Left lung (tissue), 4 donors: ENCODE measurements at regions not wholly inside any gene's neighbourhood (a gene's known extent, or its start where the extent isn't known, plus 50 kb on each side); places are given as distances from the start of the nearest gene placed in this dataset.

Experiments
- ATAC-seq: fragments of 200-7000 bp; cut with Tn5 transposase; one replicate; pipeline ENCODE4 v1.9.1; 2020; ENCODE audit warnings: moderate library complexity
- DNase-seq, 4 donors: peaks; one replicate each; pipeline ENCODE4 v3.0.0-alpha.2; 2013 to 2020
- H3K27ac ChIP-seq, 2 donors: fragments of 200-600 bp; sonication (generic) in 1 of 2; one replicate each; pipeline versions ENCODE4 v1.5.0 to v1.8.0; 2020 to 2021
- H3K27me3 ChIP-seq, 2 donors: fragments of 200-600 bp; sonication (generic) in 1 of 2; one replicate each; pipeline versions ENCODE4 v1.5.0 to v1.8.0; 2020 to 2021
- H3K36me3 ChIP-seq, 2 donors: fragments of 200-600 bp; sonication (generic) in 1 of 2; one replicate each; pipeline versions ENCODE4 v1.5.0 to v1.8.0; 2020 to 2021
- H3K4me1 ChIP-seq, 2 donors: fragments of 200-600 bp; one replicate each; pipeline ENCODE4 v1.8.0; 2021
- H3K4me3 ChIP-seq, 2 donors: fragments of 200-600 bp; sonication (generic) in 1 of 2; one replicate each; pipeline versions ENCODE4 v1.5.0 to v1.8.0; 2020 to 2021; ENCODE audit warnings: mild to moderate bottlenecking in 1 of 2
- H3K9me3 ChIP-seq, 2 donors: fragments of 200-600 bp; sonication (generic) in 1 of 2; one replicate each; pipeline versions ENCODE4 v1.5.0 to v1.8.0; 2020 to 2021
- CTCF ChIP-seq, 2 donors: fragments of 200-600 bp; sonication (generic) in 1 of 2; IDR thresholded peaks; one replicate each; pipeline versions ENCODE4 v1.5.0 to v1.8.0; 2021; ENCODE audit warnings: antibody characterized with exemption in 2 of 2
- intact Hi-C, 2 donors: fragments of 100-400 bp; cut with DNase I; formaldehyde crosslinking; loops; one replicate each; pipeline versions ENCODE4 v1.11.2 to v1.14.2; 2022
- donor health status: DM: no; HTN: yes; CAD: no.
- donor health status: DM: no; HTN: no; CAD: no.

- no peak for TF ChIP-seq CTCF (IDR thresholded peaks at IDR 0.05)
- no peak for ATAC-seq
- intact Hi-C loops: no loop called here
Observed at GRCh38 chr11:92697461-92698312, 271.8 kb upstream of the MTNR1B start.

GRCh38 chr11:92698742-92699141 is 270.7 kb upstream of the MTNR1B start:
- H3K36me3 ChIP-seq: no peaks in the 10 kb centered on the region
- no peak for ATAC-seq
- DNase-seq: no peak
- H3K9me3 ChIP-seq: no peaks in the 10 kb centered on the region
- H3K4me3 ChIP-seq: no peak overlapping the region
- TF ChIP-seq CTCF (IDR thresholded peaks at IDR 0.05): no peak
- intact Hi-C loops: no loop called here
- H3K27ac ChIP-seq: no peak overlapping the region
- no peaks in the 10 kb centered on the region for H3K4me1 ChIP-seq
- no peaks in the 10 kb centered on the region for H3K27me3 ChIP-seq

More at GRCh38 chr11:92697461-92698312, 271.8 kb upstream of the MTNR1B start:
- H3K36me3 ChIP-seq: no peaks in the 10 kb centered on the region
- DNase-seq: no peak
- no peak overlapping the region for H3K27ac ChIP-seq
- H3K4me3 ChIP-seq: no peak overlapping the region
- no peaks in the 10 kb centered on the region for H3K27me3 ChIP-seq
- H3K9me3 ChIP-seq: no peaks in the 10 kb centered on the region
- no peaks in the 10 kb centered on the region for H3K4me1 ChIP-seq

GRCh38 chr11:92702037-92702804 is 267.2 kb upstream of the MTNR1B start:
- Histone ChIP-seq H3K4me3 (no peak overlapping the region), H3K27me3 (no peaks in the 10 kb centered on the region), H3K9me3 (no peaks in the 10 kb centered on the region), H3K4me1 (no peaks in the 10 kb centered on the region), H3K36me3 (no peaks in the 10 kb centered on the region), H3K27ac (no peak overlapping the region)
- DNase-seq (no peak), ATAC-seq (no peak)
- TF ChIP-seq CTCF (IDR thresholded peaks at IDR 0.05): no peak
- intact Hi-C loops: no loop called here

GRCh38 chr11:92702805-92703448 is 266.5 kb upstream of the MTNR1B start:
- intact Hi-C loops: no loop called here
- Histone ChIP-seq H3K27ac (no peak overlapping the region), H3K4me3 (no peak overlapping the region), H3K9me3 (no peaks in the 10 kb centered on the region), H3K27me3 (no peaks in the 10 kb centered on the region), H3K36me3 (no peaks in the 10 kb centered on the region), H3K4me1 (no peaks in the 10 kb centered on the region)
- ATAC-seq (no peak), DNase-seq (no peak)
- TF ChIP-seq CTCF (IDR thresholded peaks at IDR 0.05): no peak

- Histone ChIP-seq H3K4me1 (no peaks in the 10 kb centered on the region), H3K27ac (no peak overlapping the region), H3K4me3 (no peak overlapping the region), H3K27me3 (no peaks in the 10 kb centered on the region), H3K9me3 (no peaks in the 10 kb centered on the region), H3K36me3 (no peaks in the 10 kb centered on the region)
- intact Hi-C loops: no loop called here
- no peak for ATAC-seq
- no peak for TF ChIP-seq CTCF (IDR thresholded peaks at IDR 0.05)
- DNase-seq: no peak
Observed at GRCh38 chr11:92703449-92703830, 266.0 kb upstream of the MTNR1B start.
